ENCODE measurements at regions not wholly inside any gene's neighbourhood (a gene's known extent, or its start where the extent isn't known, plus 50 kb on each side); places are given as distances from the start of the nearest gene placed in this dataset.

- TF ChIP-seq, protein P1, sequence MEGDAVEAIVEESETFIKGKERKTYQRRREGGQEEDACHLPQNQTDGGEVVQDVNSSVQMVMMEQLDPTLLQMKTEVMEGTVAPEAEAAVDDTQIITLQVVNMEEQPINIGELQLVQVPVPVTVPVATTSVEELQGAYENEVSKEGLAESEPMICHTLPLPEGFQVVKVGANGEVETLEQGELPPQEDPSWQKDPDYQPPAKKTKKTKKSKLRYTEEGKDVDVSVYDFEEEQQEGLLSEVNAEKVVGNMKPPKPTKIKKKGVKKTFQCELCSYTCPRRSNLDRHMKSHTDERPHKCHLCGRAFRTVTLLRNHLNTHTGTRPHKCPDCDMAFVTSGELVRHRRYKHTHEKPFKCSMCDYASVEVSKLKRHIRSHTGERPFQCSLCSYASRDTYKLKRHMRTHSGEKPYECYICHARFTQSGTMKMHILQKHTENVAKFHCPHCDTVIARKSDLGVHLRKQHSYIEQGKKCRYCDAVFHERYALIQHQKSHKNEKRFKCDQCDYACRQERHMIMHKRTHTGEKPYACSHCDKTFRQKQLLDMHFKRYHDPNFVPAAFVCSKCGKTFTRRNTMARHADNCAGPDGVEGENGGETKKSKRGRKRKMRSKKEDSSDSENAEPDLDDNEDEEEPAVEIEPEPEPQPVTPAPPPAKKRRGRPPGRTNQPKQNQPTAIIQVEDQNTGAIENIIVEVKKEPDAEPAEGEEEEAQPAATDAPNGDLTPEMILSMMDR (IDR thresholded peaks at IDR 0.05): no peak
- TF ChIP-seq EZH2 (IDR thresholded peaks at IDR 0.05) (no peak), EZH2phosphoT487 (IDR thresholded peaks at IDR 0.05) (no peak)
Observed at GRCh38 chr6:132009175-132009574, 58.0 kb upstream of the CCN2 start.

Data from neural progenitor cell (in vitro differentiated cells).